Glutamatergic neuron (in vitro differentiated cells): ENCODE measurements at regions not wholly inside any gene's neighbourhood (a gene's known extent, or its start where the extent isn't known, plus 50 kb on each side); places are given as distances from the start of the nearest gene placed in this dataset.
"Not testable (repeated sequence)": the region's sequence is repeated elsewhere in the genome, so short reads cannot be mapped to it uniquely, and the experiment has no call there.

ENCODE experiments used
- DNase-seq: peaks from one replicate; pipeline ENCODE4 v3.0.0; 2022
- H3K27ac Mint-ChIP-seq: one replicate; pipeline ENCODE4 v1.8.0; 2020; ENCODE audit warnings: mild to moderate bottlenecking, mixed read lengths, inconsistent platforms; ENCODE audit not compliant: unreplicated experiment
- H3K27me3 Mint-ChIP-seq: one replicate; pipeline ENCODE4 v1.8.0; 2020; ENCODE audit warnings: mild to moderate bottlenecking, moderate library complexity, mixed read lengths, inconsistent platforms; ENCODE audit not compliant: unreplicated experiment
- H3K36me3 Mint-ChIP-seq: one replicate; pipeline ENCODE4 v1.8.0; 2020; ENCODE audit warnings: mild to moderate bottlenecking, mixed read lengths, inconsistent platforms; ENCODE audit not compliant: unreplicated experiment
- H3K4me1 Mint-ChIP-seq: one replicate; pipeline ENCODE4 v1.8.0; 2020; ENCODE audit warnings: mild to moderate bottlenecking, low read depth, mixed read lengths, inconsistent platforms; ENCODE audit not compliant: unreplicated experiment
- H3K4me3 Mint-ChIP-seq: one replicate; pipeline ENCODE4 v1.8.0; 2020; ENCODE audit warnings: mild to moderate bottlenecking, mixed read lengths, inconsistent platforms; ENCODE audit not compliant: unreplicated experiment
- H3K9me3 Mint-ChIP-seq: one replicate; pipeline ENCODE4 v1.8.0; 2020; ENCODE audit warnings: mild to moderate bottlenecking, moderate library complexity, mixed read lengths, inconsistent platforms; ENCODE audit not compliant: unreplicated experiment
- CTCF ChIP-seq: fragments of 200-600 bp; sonication (generic); IDR thresholded peaks from one replicate; pipeline ENCODE4 v1.5.0; 2021; ENCODE audit not compliant: partially characterized antibody, unreplicated experiment

- no peak overlapping the region for H3K27ac Mint-ChIP-seq
- no peak for DNase-seq
- peaks cover 2% of the 10 kb centered on the region for H3K9me3 Mint-ChIP-seq
- H3K4me3 Mint-ChIP-seq: no peak overlapping the region
- no peaks in the 10 kb centered on the region for H3K27me3 Mint-ChIP-seq
- H3K36me3 Mint-ChIP-seq: peaks cover 5% of the 10 kb centered on the region
- H3K4me1 Mint-ChIP-seq: no peaks in the 10 kb centered on the region
- TF ChIP-seq CTCF: no peak
Observed at GRCh38 chr21:25453524-25453923, 153.8 kb downstream of the MRPL39 start.

- no peak for DNase-seq
- Mint-ChIP-seq H3K36me3 (peaks cover 5% of the 10 kb centered on the region), H3K4me3 (no peak overlapping the region), H3K27me3 (no peaks in the 10 kb centered on the region), H3K4me1 (no peaks in the 10 kb centered on the region), H3K9me3 (peaks cover 2% of the 10 kb centered on the region), H3K27ac (no peak overlapping the region)
- no peak for TF ChIP-seq CTCF
Observed at GRCh38 chr21:25449950-25450349, 157.3 kb downstream of the MRPL39 start.

GRCh38 chr21:25441835-25442234, 165.4 kb downstream of the MRPL39 start:
- Mint-ChIP-seq H3K4me3 (no peak overlapping the region), H3K9me3 (no peaks in the 10 kb centered on the region), H3K4me1 (no peaks in the 10 kb centered on the region), H3K36me3 (no peaks in the 10 kb centered on the region), H3K27ac (no peak overlapping the region), H3K27me3 (no peaks in the 10 kb centered on the region)
- DNase-seq: no peak
- no peak for TF ChIP-seq CTCF

- H3K27me3 Mint-ChIP-seq, H3K36me3 Mint-ChIP-seq, H3K4me3 Mint-ChIP-seq, H3K27ac Mint-ChIP-seq, H3K9me3 Mint-ChIP-seq, H3K4me1 Mint-ChIP-seq, DNase-seq: not testable (repeated sequence)
Observed at GRCh38 chr21:25437465-25437864, 169.8 kb downstream of the MRPL39 start.

- H3K27ac Mint-ChIP-seq: no peak overlapping the region
- H3K27me3 Mint-ChIP-seq: no peaks in the 10 kb centered on the region
- no peak for DNase-seq
- no peak overlapping the region for H3K4me3 Mint-ChIP-seq
- TF ChIP-seq CTCF: no peak
- no peaks in the 10 kb centered on the region for H3K36me3 Mint-ChIP-seq
- H3K9me3 Mint-ChIP-seq: no peaks in the 10 kb centered on the region
- H3K4me1 Mint-ChIP-seq: no peaks in the 10 kb centered on the region
Observed at GRCh38 chr21:25428537-25428936, 178.7 kb downstream of the MRPL39 start.

GRCh38 chr21:25427828-25428227, 179.5 kb downstream of the MRPL39 start:
- H3K27ac Mint-ChIP-seq: no peak overlapping the region
- H3K4me3 Mint-ChIP-seq: no peak overlapping the region
- no peaks in the 10 kb centered on the region for H3K27me3 Mint-ChIP-seq
- TF ChIP-seq CTCF: no peak
- H3K36me3 Mint-ChIP-seq: no peaks in the 10 kb centered on the region
- H3K9me3 Mint-ChIP-seq: no peaks in the 10 kb centered on the region
- no peak for DNase-seq
- no peaks in the 10 kb centered on the region for H3K4me1 Mint-ChIP-seq
